ENCODE measurements at regions not wholly inside any gene's neighbourhood (a gene's known extent, or its start where the extent isn't known, plus 50 kb on each side); places are given as distances from the start of the nearest gene placed in this dataset.

- DNase-seq, result no peak
These were observed 684.3 kb downstream of the NR2F1-AS1 start for GRCh38 chr5:92896722-92897121.

GRCh38 chr5:92890841-92891244, 690.2 kb downstream of the NR2F1-AS1 start:
- DNase-seq (no peak), ATAC-seq (no peak), FAIRE-seq (no peak)
- no peak for TF ChIP-seq CTCF (IDR thresholded peaks at IDR 0.05)
- no peaks in the 10 kb centered on the region for H3K27me3 ChIP-seq
- intact Hi-C loops (cut with DNase I), result no loop called here
- no peaks in the 10 kb centered on the region for H3K36me3 ChIP-seq
- no peaks in the 10 kb centered on the region for H3K4me1 ChIP-seq
- H3K9me3 ChIP-seq, result no peaks in the 10 kb centered on the region
- WGBS, 2 donors, result 63 to 65% methylated on average over 2 of the region's 2 CpGs
- no peak overlapping the region for H3K27ac ChIP-seq
- H3K4me3 ChIP-seq, result no peak overlapping the region

More at GRCh38 chr5:92896722-92897121, 684.3 kb downstream of the NR2F1-AS1 start:
- Histone ChIP-seq H3K9me3 (no peaks in the 10 kb centered on the region), H3K27ac (no peak overlapping the region), H3K4me1 (no peaks in the 10 kb centered on the region), H3K4me3 (no peak overlapping the region), H3K36me3 (no peaks in the 10 kb centered on the region), H3K27me3 (no peaks in the 10 kb centered on the region)
- intact Hi-C loops (cut with DNase I), result no loop called here
- FAIRE-seq (no peak), ATAC-seq (no peak)
- no peak for TF ChIP-seq CTCF (IDR thresholded peaks at IDR 0.05)

GRCh38 chr5:92889140-92889539, 691.9 kb downstream of the NR2F1-AS1 start:
- Histone ChIP-seq H3K4me1 (no peaks in the 10 kb centered on the region), H3K27ac (no peak overlapping the region), H3K27me3 (no peaks in the 10 kb centered on the region), H3K9me3 (no peaks in the 10 kb centered on the region), H3K36me3 (no peaks in the 10 kb centered on the region), H3K4me3 (no peak overlapping the region)
- ATAC-seq (no peak), FAIRE-seq (no peak), DNase-seq (no peak)
- no peak for TF ChIP-seq CTCF (IDR thresholded peaks at IDR 0.05)
- WGBS, 2 donors, result 76 to 91% methylated on average over 1 of the region's 1 CpG
- intact Hi-C loops (cut with DNase I), result no loop called here

- H3K27me3 ChIP-seq, result no peaks in the 10 kb centered on the region
- ATAC-seq, result no peak
- no peak overlapping the region for H3K4me3 ChIP-seq
These were observed 693.8 kb downstream of the NR2F1-AS1 start for GRCh38 chr5:92887254-92887653.

GRCh38 chr5:92886751-92887150, 694.3 kb downstream of the NR2F1-AS1 start:
- no peak for ATAC-seq
- Histone ChIP-seq H3K27ac (no peak overlapping the region), H3K9me3 (no peaks in the 10 kb centered on the region), H3K36me3 (no peaks in the 10 kb centered on the region), H3K4me1 (no peaks in the 10 kb centered on the region), H3K27me3 (no peaks in the 10 kb centered on the region), H3K4me3 (no peak overlapping the region)
- no peak for DNase-seq
- WGBS, 2 donors, result 65 to 74% methylated on average over 3 of the region's 3 CpGs
- no peak for FAIRE-seq
- intact Hi-C loops (cut with DNase I), result no loop called here
- no peak for TF ChIP-seq CTCF (IDR thresholded peaks at IDR 0.05)

More at GRCh38 chr5:92887254-92887653, 693.8 kb downstream of the NR2F1-AS1 start:
- Histone ChIP-seq H3K36me3 (no peaks in the 10 kb centered on the region), H3K9me3 (no peaks in the 10 kb centered on the region), H3K27ac (no peak overlapping the region), H3K4me1 (no peaks in the 10 kb centered on the region)
- TF ChIP-seq CTCF (IDR thresholded peaks at IDR 0.05), result no peak
- 24 to 29% methylated on average over 2 of the region's 2 CpGs for WGBS, 2 donors
- DNase-seq, result no peak
- intact Hi-C loops (cut with DNase I), result no loop called here
- FAIRE-seq, result no peak
